ENCODE measurements at regions not wholly inside any gene's neighbourhood (a gene's known extent, or its start where the extent isn't known, plus 50 kb on each side); places are given as distances from the start of the nearest gene placed in this dataset.

GRCh38 chr12:88662961-88663360 is 82.7 kb upstream of the KITLG start:
- DNase-seq: no peak

GRCh38 chr12:88662093-88662492 is 81.8 kb upstream of the KITLG start:
- DNase-seq: no peak

GRCh38 chr12:88658009-88658408 is 77.7 kb upstream of the KITLG start:
- no peak for DNase-seq

- DNase-seq: peak; percentile 62
These were observed 70.4 kb upstream of the KITLG start for GRCh38 chr12:88650715-88651114.

GRCh38 chr12:88648625-88649024 is 68.4 kb upstream of the KITLG start:
- DNase-seq: no peak

GRCh38 chr12:88646824-88647223 is 66.6 kb upstream of the KITLG start:
- DNase-seq: no peak

- DNase-seq: no peak
These were observed 65.5 kb upstream of the KITLG start for GRCh38 chr12:88645816-88646215.

- DNase-seq: no peak
These were observed 64.9 kb upstream of the KITLG start for GRCh38 chr12:88644946-88645702.

- DNase-seq: no peak
These were observed 63.4 kb upstream of the KITLG start for GRCh38 chr12:88643685-88644084.

GRCh38 chr12:88642675-88643431 is 62.6 kb upstream of the KITLG start:
- DNase-seq: no peak

GRCh38 chr12:88638966-88639760 is 58.9 kb upstream of the KITLG start:
- DNase-seq: no peak

- DNase-seq: no peak
These were observed 58.1 kb upstream of the KITLG start for GRCh38 chr12:88638388-88638787.

GRCh38 chr12:88634008-88634407 is 53.7 kb upstream of the KITLG start:
- DNase-seq: no peak

GRCh38 chr12:88633312-88633711 is 53.0 kb upstream of the KITLG start:
- DNase-seq: no peak

- no peak for DNase-seq
These were observed 50.3 kb upstream of the KITLG start for GRCh38 chr12:88630561-88630960.
